PC-9 (cell line): ENCODE measurements at regions not wholly inside any gene's neighbourhood (a gene's known extent, or its start where the extent isn't known, plus 50 kb on each side); places are given as distances from the start of the nearest gene placed in this dataset.

Experiments used
- BruUV-seq: library from RNA; stranded (reverse); fragments of 400-500 nt; replicated peaks from 2 replicates; lab custom pipeline; 2021; lab: Mats Ljungman, UMichigan
- CTCF ChIA-PET: fragments of 300-600 bp; sonication (Branson Sonifier 250); formaldehyde crosslinking; loops from one replicate; lab custom pipeline; 2022; ENCODE audit warnings: antibody characterized with exemption; lab: Charles Lee
- POLR2A ChIA-PET: fragments of 300-600 bp; sonication (Branson Sonifier 250); formaldehyde crosslinking; loops from one replicate; lab custom pipeline; 2022; ENCODE audit warnings: antibody characterized with exemption; ENCODE audit not compliant: unreplicated experiment; lab: Charles Lee
- DNase-seq, 2 experiments: peaks; one replicate each; pipeline versions ENCODE4 v3.0.0 to v3.0.0-alpha.2; 2015 to 2022; ENCODE audit warnings: mixed read lengths in 1 of 2
- H2AFZ ChIP-seq: fragments of 200-600 bp; sonication (generic); 2 replicates; pipeline ENCODE4 v1.8.1; 2017; ENCODE audit warnings: antibody characterized with exemption
- H3F3A ChIP-seq: fragments of 200-600 bp; sonication (generic); 2 replicates; pipeline ENCODE4 v1.8.1; 2017; ENCODE audit warnings: antibody characterized with exemption, mild to moderate bottlenecking, low read depth; ENCODE audit not compliant: insufficient read depth
- H3K27ac ChIP-seq: fragments of 200-600 bp; sonication (generic); 2 replicates; pipeline ENCODE4 v1.6.1; 2016; ENCODE audit warnings: mixed run types
- H3K27me3 ChIP-seq: fragments of 200-600 bp; sonication (generic); 2 replicates; pipeline ENCODE4 v1.6.1; 2016; ENCODE audit warnings: low read depth, mixed run types; ENCODE audit not compliant: insufficient read depth
- H3K36me3 ChIP-seq: fragments of 200-600 bp; sonication (generic); 2 replicates; pipeline ENCODE4 v1.6.1; 2016; ENCODE audit warnings: low read depth, mixed run types
- H3K4me1 ChIP-seq: fragments of 200-600 bp; sonication (generic); replicated peaks from 2 replicates; pipeline ENCODE4 v1.6.1; 2016; ENCODE audit warnings: mixed run types; ENCODE audit not compliant: insufficient read depth
- H3K4me2 ChIP-seq: fragments of 200-600 bp; sonication (generic); 2 replicates; pipeline ENCODE4 v1.6.1; 2017; ENCODE audit warnings: mixed run types
- H3K4me3 ChIP-seq: fragments of 200-600 bp; sonication (generic); 2 replicates; pipeline ENCODE4 v1.6.1; 2016; ENCODE audit warnings: mixed run types
- H3K79me2 ChIP-seq: fragments of 200-600 bp; sonication (generic); 2 replicates; pipeline ENCODE4 v1.6.1; 2017; ENCODE audit warnings: low read depth, mixed run types
- H3K9me2 ChIP-seq: fragments of 200-600 bp; sonication (generic); 2 replicates; pipeline ENCODE4 v1.8.1; 2017; ENCODE audit warnings: mild to moderate bottlenecking; ENCODE audit not compliant: insufficient read depth
- H3K9me3 ChIP-seq: fragments of 200-600 bp; sonication (generic); 2 replicates; pipeline ENCODE4 v1.8.1; 2016; ENCODE audit warnings: low read depth; ENCODE audit not compliant: insufficient read depth
- H4K20me1 ChIP-seq: fragments of 200-600 bp; sonication (generic); 2 replicates; pipeline ENCODE4 v1.8.1; 2017; ENCODE audit not compliant: insufficient read depth
- CTCF ChIP-seq: fragments of 200-600 bp; sonication (generic); conservative IDR thresholded peaks from 2 replicates; pipeline ENCODE4 v1.6.1; 2017; ENCODE audit warnings: mixed run types, antibody characterized with exemption, mild to moderate bottlenecking, moderate library complexity
- EZH2 ChIP-seq: fragments of 200-600 bp; sonication (generic); IDR thresholded peaks from 2 replicates; pipeline ENCODE4 v1.8.0; 2017; ENCODE audit warnings: antibody characterized with exemption, low read depth
- intact Hi-C: fragments of 100-400 bp; cut with micrococcal nuclease; formaldehyde crosslinking; loops from one replicate; pipeline ENCODE4 v1.10.0; 2022; ENCODE audit not compliant: unreplicated experiment

GRCh38 chr4:181998398-181999295, 244.6 kb upstream of the TENM3 start:
- Histone ChIP-seq H3K9me2 (no peaks in the 10 kb centered on the region), H3K4me1 (no peaks in the 10 kb centered on the region), H3K27me3 (peaks cover 3% of the 10 kb centered on the region; the same call in 1 of the 2 replicates), H3F3A (no peaks in the 10 kb centered on the region), H3K36me3 (no peaks in the 10 kb centered on the region), H3K4me3 (no peak overlapping the region), H3K27ac (no peak overlapping the region), H3K4me2 (no peak overlapping the region), H4K20me1 (no peaks in the 10 kb centered on the region), H3K9me3 (no peaks in the 10 kb centered on the region), H3K79me2 (no peaks in the 10 kb centered on the region), H2AFZ (no peak overlapping the region)
- DNase-seq, result no peak
- ChIA-PET POLR2A (no interaction called here), CTCF (no interaction called here)
- intact Hi-C loops, result no loop called here
- no peak for TF ChIP-seq CTCF
- no TSS peak for BruUV-seq

DNA sequence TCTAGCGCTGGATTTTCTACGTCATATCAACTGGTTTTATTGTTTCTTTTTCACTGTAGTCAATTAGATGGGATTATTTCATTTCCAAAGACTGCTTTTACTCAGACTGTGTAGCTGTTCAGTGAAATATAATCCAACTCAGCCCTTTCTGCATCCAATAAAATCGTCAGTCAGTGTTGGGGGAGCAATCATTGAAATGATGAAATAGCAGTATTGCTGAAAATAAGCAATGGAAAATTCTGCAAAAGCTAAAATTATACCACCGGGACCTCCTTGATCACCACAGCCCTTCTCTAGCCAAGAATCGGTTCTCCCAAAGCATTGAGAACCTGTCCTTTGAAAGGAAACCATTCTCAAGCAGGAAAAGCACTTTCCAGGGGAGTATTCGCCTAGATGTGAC, 243.1 kb upstream of the TENM3 start:
- TF ChIP-seq CTCF (no peak), EZH2 (no peak)
- BruUV-seq, result no TSS peak
- H3F3A ChIP-seq, result no peaks in the 10 kb centered on the region
- no peaks in the 10 kb centered on the region for H3K36me3 ChIP-seq
- no peaks in the 10 kb centered on the region for H4K20me1 ChIP-seq
- ChIA-PET POLR2A (no interaction called here), CTCF (no interaction called here)
- no peaks in the 10 kb centered on the region for H3K9me3 ChIP-seq
- no peak overlapping the region for H3K4me3 ChIP-seq
- peaks cover 3% of the 10 kb centered on the region; the same call in 1 of the 2 replicates for H3K27me3 ChIP-seq
- H2AFZ ChIP-seq, result no peak overlapping the region
- no peak for DNase-seq
- no peaks in the 10 kb centered on the region for H3K79me2 ChIP-seq
- H3K4me2 ChIP-seq, result no peak overlapping the region
- no peak overlapping the region for H3K27ac ChIP-seq
- no peaks in the 10 kb centered on the region for H3K4me1 ChIP-seq
- H3K9me2 ChIP-seq, result no peaks in the 10 kb centered on the region
- intact Hi-C loops, result no loop called here

DNA sequence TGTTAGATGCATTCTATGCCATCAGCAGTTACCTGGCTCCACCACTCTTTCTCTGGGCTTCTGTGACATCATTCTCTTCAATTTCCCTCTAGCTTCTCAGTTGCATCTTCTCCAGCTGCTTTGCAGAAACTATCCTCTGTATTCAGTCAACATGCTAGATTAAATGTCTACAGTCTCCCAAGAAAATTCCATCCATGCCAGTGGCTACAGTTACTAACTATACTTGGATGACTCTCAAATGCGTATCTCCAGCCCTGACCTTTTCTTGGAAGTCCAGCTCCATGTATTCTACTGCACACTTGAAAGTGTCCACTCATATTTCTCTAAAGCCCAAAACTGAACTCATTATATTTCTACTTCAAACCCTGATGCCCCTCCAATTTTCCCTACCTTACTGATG, 232.3 kb upstream of the TENM3 start:
- ChIA-PET POLR2A (no interaction called here), CTCF (no interaction called here)
- H3K9me2 ChIP-seq, result no peaks in the 10 kb centered on the region
- DNase-seq, result no peak
- no peaks in the 10 kb centered on the region for H3K79me2 ChIP-seq
- H3K4me3 ChIP-seq, result no peak overlapping the region
- H3K27me3 ChIP-seq, result no peaks in the 10 kb centered on the region
- H3K36me3 ChIP-seq, result no peaks in the 10 kb centered on the region
- intact Hi-C loops, result loop anchor here (5.0 kb wide), 1 partner anchor 904 kb away; no protein-coding TSS in a partner anchor
- BruUV-seq, result no TSS peak
- no peaks in the 10 kb centered on the region for H3K9me3 ChIP-seq
- no peak overlapping the region for H2AFZ ChIP-seq
- no peak for TF ChIP-seq EZH2
- TF ChIP-seq CTCF, result no peak
- H3K4me1 ChIP-seq, result no peaks in the 10 kb centered on the region
- H4K20me1 ChIP-seq, result no peaks in the 10 kb centered on the region
- no peaks in the 10 kb centered on the region for H3F3A ChIP-seq
- H3K4me2 ChIP-seq, result no peak overlapping the region
- H3K27ac ChIP-seq, result no peak overlapping the region
